ENCODE measurements at regions not wholly inside any gene's neighbourhood (a gene's known extent, or its start where the extent isn't known, plus 50 kb on each side); places are given as distances from the start of the nearest gene placed in this dataset.

DNA sequence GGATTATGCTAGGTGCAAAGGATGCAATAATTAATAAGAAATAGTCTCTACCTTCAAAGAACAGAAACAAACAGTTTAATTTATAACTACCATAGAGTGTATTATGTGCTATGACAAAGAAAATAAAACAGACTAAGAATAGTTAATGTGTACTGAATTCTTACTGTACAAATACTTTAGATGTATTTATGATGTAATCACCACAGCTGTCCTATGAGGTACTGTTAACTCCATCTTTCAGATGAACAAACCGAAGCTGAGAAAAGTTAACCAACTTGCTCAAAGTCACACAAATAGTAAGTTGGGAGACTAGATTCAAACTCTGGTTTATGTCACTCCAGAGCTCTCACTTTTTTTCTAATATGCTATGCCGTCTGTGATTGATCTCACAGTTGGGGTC lies 77.0 kb upstream of the FGGY start (continued):
- no peak for TF ChIP-seq USF2 (IDR thresholded peaks at IDR 0.05; ENCODE audit: low read length)

Data from H1 (cell line).